HG03108 (cell line): ENCODE measurements at regions not wholly inside any gene's neighbourhood (a gene's known extent, or its start where the extent isn't known, plus 50 kb on each side); places are given as distances from the start of the nearest gene placed in this dataset.

Experiments
- ATAC-seq: cut with Tn5 transposase; IDR thresholded peaks from one replicate; pipeline ENCODE4 v1.9.1; 2021; ENCODE audit warnings: moderate library complexity; ENCODE audit not compliant: unreplicated experiment

DNA sequence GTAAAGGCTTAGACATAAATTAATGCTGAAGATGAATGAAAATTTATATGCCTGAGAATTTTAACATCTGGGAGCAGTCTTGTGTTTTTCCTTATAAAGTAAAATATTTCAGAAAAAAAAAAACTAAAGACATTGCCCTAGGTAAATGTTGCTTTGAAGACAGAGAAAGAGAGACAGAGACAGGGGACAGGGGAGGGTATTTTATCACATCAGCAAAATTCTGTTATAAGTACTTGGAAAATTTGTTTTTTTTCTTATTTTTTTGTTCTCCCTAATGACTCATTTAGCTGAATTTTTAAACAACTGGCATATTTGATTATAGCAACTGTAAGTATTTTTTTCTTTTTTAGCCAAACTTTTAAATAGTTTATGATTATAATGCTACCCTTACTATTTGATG, 1540.6 kb upstream of the GBE1 start:
- no peak for ATAC-seq

DNA sequence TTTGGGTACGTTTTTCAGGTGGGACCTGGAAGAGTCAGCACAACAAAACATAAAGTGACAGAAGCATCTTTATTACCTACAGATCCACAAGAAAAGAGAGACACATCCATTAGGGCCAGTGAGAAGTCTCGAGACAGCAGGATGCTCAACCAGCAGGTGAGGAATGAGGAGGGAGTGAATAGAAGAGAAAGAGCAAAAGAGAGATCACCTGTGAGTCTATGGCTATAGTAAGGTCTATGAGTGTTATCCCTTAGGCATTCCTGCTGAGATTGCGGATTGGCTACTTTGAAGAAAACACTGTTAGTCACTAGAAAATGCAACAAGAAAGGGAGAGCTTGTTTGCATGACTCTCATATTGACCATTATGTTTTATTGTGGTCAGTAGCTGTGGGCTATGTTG, 1556.2 kb upstream of the GBE1 start:
- ATAC-seq = no peak

DNA sequence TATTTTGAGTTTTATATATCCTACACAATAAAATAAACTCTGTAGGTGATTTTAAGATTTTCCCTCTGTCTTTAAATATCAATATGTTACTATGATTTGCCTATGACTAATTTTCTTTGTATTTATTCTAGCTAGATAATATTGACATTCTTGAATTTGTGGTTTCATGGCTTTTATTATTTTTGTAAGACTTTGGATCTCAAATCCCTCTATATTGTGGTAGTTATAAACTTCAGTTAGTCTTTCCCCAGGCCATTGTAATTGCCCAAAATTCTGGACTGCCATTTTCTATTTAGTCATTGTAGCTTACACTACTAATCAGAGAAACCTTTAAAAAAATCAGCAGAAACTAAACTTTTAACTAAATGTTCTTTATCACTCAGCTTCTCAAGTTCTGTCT, 1559.3 kb upstream of the GBE1 start:
- no peak for ATAC-seq

DNA sequence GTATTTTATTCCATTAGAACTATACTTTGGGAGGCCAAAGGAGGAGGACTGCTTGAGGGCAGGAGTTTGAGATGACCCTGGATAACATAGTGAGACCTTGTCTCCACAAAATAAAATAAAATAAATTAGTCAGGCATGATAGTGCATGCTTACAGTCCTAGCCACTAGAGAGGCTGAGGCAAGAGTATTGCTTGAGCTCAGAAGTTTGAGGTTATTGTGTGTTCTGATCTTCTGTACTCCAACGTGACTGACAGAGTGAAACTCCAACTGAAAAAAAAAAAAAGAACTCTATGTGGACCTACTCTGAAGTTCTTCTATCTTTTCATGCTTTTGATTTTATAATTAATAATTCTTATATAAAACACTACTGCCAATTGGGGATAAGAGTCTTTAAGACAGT, 1560.0 kb upstream of the GBE1 start:
- no peak for ATAC-seq

DNA sequence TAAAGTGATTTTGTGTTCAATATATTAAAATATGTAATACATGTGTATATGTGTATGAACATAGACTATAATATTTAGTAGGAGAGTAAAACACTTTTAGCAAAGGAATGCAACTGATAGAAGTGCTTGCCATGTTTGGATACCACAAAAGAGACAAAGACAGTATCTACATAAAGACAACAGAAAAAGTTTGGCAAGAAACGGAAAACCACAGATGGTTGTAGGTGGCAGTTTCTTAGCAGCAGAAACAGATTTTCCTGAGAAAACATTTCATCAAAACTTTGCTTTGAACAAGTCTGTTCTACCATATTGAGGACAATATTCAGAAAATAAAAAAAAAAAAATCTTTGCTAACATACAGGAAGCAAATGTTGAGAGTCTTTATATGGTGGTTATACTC, 1560.4 kb upstream of the GBE1 start:
- no peak for ATAC-seq

DNA sequence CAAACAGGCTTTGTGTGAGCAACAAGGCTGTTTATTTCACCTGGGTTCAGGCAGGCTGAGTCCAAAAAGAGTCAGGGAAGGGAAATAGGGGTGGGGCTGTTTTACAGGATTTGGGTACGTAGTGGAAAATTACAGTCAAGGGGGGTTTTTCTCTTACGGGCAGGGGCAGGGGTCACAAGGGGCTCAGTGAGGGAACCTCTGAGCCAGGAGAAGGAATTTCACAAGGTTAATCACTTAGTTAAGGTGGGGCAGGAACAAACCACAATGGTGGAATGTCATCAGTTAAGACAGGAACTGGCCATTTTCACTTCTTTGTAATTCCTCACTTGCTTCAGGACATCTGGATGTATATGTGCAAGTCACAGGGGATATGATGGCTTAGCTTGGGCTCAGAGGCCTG, 1592.8 kb upstream of the GBE1 start:
- no peak for ATAC-seq

DNA sequence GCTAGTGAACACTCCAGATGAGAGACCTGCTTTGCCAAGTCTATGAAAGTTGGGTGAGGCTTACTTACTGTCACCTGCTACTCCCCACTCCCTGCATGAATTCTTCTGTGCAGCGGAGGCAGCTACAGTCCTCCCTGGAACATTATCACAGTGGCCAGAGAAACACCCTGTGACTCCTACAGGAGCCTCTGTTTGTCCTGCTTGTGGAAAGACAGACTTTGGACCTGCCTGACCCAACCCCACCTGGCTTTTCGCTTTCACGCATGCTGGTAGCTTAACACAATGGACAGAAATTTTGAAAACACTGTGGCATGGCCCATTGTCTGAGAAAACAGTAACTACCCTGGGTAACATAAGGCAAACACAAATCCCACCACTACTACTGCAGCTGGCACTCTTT, 1565.5 kb upstream of the CADM2 start:
- ATAC-seq = no peak

DNA sequence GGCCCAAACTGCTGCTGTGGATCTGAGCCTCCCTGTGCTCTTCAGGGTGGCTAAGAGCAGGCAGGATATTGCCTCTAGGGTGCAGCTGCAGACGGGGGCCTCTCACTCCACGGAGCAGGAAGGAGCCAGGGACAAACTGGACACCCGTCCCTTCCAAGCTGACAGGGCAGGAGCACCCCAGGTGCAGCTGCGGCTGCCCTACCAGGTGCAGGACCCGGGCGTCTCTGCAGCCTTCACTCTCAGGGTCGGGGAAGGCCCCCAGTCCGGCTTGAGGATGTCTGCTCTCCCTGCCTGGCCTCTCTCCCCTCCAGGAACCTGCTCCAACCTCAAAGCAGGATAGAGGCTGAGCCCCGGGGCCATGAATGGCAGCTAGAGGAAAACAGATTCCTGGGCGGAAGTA, 1554.9 kb upstream of the CADM2 start:
- no peak for ATAC-seq

DNA sequence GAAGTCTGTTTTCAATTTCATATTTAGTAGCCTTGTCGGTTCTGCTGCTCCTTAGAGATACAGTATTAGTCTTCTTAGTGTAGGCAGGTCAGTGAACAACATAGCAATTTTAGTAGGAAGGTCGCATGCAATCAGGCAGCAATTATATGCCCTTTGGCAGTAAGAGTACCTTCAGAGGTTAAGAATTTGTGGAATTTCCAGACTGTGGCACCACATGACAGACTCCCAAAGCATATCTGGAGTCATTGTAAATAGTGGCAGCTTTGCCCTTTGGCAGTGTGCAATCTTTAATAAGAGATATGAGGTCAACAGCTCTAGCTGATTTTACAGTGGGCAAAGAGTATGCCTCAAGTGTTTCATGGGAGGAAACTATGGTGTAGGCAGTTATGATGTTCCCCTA, 1532.5 kb upstream of the CADM2 start:
- no peak for ATAC-seq

DNA sequence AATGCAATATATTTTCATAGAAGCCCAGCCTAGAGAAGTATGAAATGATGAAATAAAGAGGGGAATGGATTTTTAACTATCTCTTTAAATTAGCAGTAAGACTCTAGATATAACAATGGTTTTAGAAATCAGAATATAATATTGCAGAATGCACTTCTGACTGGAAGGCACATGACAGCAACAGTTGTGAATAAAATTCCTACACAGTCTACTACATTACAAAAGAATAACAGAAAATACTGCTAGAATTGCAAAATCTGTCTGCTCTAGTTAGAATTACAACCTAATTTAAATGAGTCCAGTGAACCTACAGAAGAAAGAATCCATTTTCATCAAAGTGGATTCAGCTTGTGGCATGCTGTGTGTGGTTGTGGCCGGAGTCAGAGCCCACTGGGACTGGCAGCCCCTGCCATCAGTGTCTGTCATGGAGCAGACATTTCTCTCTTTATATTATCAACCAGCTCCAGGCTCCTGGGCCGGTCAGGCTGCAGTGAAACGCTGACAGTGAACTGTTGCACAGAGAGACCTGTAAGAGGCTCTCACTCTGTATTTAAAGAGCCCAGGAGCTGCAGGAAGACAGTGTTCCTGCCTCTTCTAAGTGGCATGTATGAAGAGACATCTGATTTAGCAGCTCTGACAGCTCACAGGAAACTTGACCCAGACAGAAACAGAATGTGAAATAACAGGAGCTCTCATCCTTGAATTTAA, 1523.8 kb upstream of the CADM2 start:
- no peak for ATAC-seq

DNA sequence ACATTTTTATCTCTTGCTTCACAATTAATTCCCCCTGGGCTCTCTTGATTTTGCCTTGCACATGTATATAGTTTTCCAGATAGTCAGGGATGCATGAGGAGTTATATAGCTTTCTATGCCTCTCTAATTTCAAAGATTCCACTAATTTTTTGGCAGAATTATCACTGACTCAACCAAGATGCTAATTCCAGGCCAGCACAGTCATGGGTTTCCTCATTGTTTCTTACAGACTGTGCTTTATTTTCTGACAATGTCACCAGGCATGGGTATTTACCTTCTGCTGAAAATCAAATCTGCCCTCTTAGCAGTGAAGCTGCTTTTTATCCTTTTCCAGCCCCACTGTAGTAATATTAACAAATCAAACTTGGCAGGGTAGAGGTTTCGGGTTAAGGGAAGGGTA, 1520.6 kb upstream of the CADM2 start:
- no peak for ATAC-seq

DNA sequence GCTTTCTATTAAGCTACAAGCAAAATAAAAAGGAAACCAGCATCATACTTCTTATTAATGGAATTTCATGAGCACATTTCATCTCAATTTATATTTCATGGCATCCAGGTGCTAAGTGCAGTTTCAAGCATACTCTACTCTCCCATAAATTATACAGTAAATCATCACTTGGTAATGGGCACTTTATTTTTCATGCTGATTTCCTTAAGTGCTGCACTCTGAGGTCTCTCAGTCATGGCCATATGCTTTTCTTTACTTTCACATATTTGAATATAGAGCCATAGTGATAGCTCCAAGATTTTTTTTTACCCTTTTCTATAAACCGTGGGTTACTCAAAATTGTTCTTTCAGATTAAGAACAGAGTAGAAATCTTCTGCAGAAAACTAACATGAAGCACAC, 1505.7 kb upstream of the CADM2 start:
- no peak for ATAC-seq

DNA sequence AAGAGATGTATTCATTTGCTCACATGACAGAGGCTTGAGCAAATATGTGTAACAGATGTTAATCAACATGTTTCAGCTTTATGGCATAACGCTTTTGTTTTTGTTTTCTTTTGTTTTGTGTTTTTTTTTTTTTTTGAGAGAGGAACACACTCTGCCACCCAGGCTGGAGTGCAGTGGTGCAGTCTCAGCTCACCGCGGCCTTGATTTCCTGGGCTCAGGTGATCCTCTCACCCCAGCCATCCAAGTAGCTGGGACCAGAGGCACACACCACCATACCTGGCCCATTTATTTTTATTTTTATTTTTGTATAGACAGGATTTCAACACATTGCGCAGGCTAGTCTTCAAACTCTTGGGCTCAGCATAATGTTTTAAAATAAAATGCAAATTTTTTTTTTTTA, 1504.4 kb upstream of the CADM2 start:
- no peak for ATAC-seq

DNA sequence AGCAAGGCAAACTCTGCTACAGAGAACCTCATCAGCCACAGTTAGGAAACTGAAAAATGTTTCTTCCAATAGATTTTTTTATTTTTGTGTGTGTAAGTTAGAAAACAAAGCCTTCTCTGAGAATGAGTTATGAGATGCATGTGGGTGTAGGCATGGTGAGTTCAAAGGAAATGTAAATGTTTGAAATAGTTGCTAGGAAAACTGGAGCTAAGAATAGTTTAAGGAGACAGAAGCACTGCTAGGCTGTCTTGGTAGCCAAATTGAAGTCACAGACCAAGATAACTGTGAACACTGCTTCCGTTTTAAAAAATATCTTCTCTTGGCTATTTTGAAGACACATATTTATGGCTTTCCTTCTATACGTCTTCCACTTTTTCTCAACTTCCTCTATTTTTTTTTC, 1501.2 kb upstream of the CADM2 start:
- no peak for ATAC-seq

DNA sequence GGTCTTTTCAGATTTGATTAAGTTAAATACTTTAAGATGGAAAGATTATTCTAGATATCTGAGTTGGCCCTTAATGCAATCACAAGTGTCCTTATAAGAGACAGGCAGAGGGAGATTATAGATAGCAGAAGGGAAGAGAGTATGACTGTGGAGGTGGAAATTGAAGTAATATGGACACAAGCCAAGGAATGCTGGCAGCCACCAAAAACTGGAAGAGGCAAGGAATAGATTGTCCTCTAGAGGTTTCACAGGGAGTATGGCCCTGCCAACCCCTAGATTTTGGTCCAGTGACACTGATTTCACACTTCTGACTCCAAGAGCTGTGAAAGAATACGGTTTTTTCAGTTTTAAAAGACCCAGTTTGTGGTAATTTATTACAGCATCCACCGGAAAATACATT, 1498.7 kb upstream of the CADM2 start:
- ATAC-seq = no peak

DNA sequence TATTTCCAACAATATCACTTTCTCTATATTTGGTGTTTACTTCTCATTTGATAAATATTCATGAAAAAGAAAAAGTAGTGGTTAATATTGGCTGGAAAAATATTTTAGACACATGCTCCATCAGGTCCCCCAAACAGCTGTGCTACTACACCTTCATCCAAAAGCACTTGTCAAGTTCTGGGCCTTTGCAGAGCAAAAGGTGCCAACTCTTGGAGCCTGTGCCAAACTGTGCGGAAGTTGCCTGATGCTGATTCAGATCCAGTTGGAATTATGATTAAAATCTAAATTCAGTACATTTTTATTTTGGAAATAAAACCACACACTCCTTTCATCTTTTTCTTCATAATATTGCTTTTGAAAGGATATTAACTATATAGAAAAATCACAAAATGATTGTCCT, 1497.4 kb upstream of the CADM2 start:
- no peak for ATAC-seq

DNA sequence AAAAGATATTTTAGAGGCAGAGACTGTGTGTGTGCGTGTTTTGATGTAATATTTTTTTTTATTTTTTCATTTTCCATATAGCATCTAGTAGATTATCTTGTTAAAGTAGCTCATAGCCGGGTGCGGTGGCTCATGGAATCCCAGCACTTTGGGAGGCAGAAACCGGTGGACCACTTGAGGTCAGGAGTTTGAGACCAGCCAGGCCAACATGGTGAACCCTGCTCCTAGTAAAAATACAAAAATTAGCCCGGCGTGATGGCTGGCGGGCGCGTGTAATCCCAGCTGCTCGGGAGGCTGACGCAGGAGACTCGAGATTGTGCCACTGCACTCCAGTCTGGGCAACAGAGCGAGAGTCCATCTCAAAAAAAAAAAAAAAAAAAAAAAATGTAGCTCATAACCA, 1481.2 kb upstream of the CADM2 start:
- no peak for ATAC-seq

DNA sequence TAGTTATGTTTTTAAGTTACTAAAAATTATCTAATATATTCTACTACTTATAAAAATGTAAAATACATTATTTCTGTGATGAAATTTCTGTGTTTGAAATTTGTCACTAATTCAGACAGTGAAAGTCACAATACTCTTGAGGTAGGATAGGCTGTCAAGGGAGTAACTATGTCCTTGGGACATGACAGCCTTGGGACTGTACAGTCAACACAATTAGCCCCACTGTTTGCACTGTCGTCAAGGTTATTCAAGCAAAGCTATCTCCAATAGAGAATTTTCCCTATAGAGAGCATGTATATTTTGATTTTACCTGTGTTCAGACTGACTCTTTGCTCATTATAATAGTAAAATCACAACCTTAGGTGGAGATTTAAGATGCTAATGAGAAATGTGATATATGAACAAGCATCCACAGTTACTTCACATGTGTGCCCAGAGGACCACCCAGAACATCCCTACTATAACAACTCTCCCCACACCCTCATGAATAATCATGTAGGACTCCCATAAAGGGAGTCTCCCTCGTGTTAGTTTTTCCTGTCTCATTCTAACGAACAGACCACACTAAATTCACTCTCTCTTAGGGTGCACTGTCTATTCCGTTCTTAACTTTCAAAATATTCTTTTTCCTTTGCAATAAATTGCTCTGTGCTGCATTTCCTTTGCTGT, 1476.3 kb upstream of the CADM2 start:
- ATAC-seq = no peak

DNA sequence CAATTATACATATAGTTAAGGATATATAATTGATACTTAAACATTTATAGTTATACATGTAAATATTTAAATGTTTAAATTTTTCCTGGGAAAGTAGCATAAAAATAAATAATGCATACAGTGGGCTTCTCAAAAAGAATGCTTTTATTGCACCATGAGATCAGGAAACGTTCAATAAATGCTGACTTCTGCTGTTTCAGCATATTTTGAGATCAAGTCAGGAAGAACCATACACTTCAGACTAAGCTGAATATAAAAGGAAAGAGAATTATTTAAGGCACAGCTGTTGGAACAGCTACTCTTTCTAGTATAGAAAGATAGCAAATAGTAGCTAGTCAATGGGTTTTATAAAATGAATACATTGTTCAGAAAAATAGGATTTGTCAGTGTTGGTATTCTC, 1462.3 kb upstream of the CADM2 start:
- ATAC-seq = no peak

DNA sequence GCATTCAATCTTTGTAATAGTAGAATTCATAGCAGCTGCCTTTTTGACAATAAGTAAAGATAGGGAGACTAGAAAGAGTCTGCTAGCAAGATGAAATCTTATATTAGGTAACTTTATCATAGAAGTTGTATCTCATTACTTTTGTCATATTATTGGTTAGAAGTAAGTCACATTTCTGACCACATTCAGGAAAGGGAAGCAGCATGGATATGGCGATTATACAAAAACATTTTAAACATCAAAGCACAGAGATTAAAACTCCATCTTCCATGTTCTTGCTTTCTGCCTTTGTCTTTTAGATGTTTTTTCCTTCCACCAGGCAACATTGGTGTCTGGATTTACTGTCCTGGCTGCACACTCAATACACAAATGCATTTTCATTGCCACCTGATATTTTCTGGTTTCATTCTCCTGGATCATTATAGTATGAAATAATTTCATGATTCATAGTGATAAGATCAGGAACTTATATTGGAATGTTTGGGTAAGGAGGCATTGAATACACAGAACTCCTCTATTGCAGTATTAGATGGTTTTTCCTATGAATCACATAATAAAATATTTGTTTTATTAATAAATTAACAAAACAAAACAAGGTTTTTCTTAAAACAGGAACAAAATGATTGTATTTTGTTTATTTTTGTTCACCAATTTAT, 1460.3 kb upstream of the CADM2 start:
- ATAC-seq = no peak

DNA sequence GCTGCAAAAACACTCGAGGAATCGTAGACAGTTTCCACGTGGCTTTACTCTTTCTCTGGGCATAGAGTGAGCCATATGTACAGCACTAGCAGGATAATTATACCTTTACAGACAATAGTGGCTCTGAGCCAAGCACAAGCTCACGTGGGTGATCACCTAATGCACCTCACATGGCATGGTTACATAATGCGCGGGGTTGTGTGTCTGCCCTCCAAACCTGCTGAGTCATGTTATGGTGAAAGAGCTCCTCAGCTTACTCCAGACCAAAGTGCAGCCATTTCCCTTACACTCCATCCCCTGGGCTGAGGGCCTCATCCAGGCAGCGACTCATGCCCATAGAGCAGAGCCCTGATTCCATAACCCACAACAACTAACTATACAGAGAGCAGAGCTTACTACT, 1458.4 kb upstream of the CADM2 start:
- no peak for ATAC-seq

DNA sequence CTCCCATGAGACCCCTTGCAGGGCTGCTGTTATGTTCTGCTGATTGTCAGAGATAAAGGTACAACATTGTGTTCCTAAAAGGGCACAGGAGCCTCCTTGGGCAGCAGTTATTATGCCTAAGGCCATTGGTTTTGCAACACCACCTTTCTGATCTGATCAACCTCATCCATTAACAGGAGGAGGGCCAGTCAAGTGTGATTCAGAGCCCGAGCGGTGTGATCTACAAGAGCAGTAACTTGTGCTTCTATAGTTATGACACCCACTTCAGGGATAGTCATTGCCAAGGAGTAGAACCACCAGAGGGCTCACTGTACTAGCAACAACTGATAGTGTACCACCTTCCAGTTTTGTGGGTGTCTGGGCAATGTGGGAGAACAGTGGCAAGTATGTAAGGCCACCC, 1457.9 kb upstream of the CADM2 start:
- ATAC-seq = no peak

DNA sequence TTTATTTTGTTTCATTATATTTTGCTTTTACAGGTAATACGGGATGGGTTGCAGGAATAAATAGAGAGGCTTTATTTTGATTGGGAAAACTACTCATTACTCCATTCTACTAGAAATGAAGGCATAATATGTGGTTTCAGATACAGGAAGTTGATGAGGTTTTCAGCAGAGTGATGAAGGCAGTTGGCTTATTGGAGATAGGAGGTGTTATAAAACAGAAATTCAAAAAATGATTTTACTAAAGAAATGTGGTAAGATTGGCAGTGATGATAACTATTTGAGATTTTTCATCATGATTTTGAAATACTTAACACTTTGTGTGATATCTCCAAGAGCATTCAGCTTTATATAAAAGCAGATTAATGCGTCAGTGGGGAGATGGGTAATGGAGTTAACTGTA, 1445.7 kb upstream of the CADM2 start:
- no peak for ATAC-seq
